Fibroblast of the aortic adventitia (primary cell): ENCODE measurements at regions not wholly inside any gene's neighbourhood (a gene's known extent, or its start where the extent isn't known, plus 50 kb on each side); places are given as distances from the start of the nearest gene placed in this dataset.

Experiments
- DNase-seq: peaks from one replicate; pipeline ENCODE4 v3.0.0-alpha.2; 2010; ENCODE audit warnings: low read depth
- H3K4me3 ChIP-seq: 2 replicates; pipeline ENCODE4 v1.5.1; 2011; ENCODE audit warnings: low read depth, mild to moderate bottlenecking, control low read depth, low read length, moderate library complexity
- CTCF ChIP-seq: IDR thresholded peaks from 2 replicates; pipeline ENCODE4 v1.5.1; 2011; ENCODE audit warnings: mild to moderate bottlenecking, low read length, control low read depth, inconsistent platforms; ENCODE audit not compliant: insufficient read depth

DNA sequence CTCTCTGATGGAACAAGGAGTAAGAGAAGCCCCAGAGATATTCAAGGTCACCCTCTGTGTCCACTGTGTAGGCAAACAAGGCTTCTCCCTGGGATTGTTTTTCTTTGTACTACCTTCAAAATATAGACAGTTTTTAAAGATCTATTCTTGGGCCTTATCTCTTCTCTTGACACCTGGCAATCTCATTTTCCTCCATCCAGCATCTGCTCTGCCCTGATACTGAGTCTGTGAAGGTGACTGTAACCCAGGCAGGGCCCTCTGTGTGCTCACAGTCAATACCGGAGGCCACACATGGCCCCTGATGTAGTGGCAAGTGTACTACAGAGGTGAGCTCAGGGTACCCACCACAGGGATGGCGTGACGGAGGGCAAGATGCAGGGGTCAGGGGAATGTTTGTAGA is 221.1 kb downstream of the SNX10 start:
- no peak for TF ChIP-seq CTCF
- DNase-seq, result no peak

DNA sequence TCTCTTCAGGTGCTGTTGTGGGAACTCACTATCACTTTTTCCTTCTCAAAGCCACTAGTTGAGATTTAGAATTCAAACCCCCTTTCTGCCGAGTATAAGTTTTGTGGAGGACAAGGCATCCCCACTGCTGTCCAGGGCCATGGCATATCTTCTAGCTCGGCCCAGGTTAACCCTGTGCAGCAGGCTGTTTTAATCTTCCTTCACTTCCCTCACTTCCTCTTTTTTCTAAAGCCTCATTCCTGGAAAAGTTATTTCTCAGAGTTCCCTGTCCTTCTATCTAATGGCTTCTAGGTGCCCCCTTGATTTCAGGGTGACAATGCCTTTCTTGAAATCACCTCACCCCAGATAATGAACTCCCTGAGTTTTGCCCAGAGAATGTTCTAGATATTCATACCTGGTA is 222.3 kb downstream of the SNX10 start:
- DNase-seq, result no peak
- no peak for TF ChIP-seq CTCF

More for the DNA sequence above, 221.1 kb downstream of the SNX10 start:
- H3K4me3 ChIP-seq, result no peak overlapping the region

GRCh38 chr7:26514633-26515032 is 223.0 kb downstream of the SNX10 start:
- no peak for TF ChIP-seq CTCF
- no peak for DNase-seq
- H3K4me3 ChIP-seq, result no peak overlapping the region

More for the DNA sequence above, 222.3 kb downstream of the SNX10 start:
- H3K4me3 ChIP-seq, result no peak overlapping the region

DNA sequence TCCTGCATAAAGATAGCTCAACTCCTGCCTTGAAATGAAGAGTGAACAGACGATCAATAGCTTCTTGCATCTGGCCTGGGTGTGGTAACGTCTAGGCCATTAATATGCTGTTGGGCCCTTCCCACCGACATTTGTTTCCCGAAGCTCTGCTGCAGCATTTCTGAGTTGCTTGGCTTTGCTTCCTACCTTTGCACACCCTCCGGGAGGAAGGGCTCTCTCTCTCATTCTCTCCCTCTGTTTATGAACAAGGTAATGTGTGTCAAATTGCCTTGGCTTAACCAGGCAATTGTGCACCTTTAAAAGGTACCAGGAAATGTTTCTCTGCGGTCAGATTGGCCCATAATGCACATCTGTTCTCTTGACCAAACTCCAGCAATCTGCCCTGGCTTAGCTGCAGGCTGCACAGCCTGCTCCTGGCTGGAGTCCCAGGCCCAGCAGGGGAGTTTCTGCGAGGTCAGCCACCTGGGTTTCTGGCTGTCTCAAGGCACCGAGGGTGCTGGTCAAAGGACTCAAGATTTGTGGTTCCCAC is 223.7 kb downstream of the SNX10 start:
- TF ChIP-seq CTCF, result no peak
- no peak overlapping the region for H3K4me3 ChIP-seq
- DNase-seq, result no peak

DNA sequence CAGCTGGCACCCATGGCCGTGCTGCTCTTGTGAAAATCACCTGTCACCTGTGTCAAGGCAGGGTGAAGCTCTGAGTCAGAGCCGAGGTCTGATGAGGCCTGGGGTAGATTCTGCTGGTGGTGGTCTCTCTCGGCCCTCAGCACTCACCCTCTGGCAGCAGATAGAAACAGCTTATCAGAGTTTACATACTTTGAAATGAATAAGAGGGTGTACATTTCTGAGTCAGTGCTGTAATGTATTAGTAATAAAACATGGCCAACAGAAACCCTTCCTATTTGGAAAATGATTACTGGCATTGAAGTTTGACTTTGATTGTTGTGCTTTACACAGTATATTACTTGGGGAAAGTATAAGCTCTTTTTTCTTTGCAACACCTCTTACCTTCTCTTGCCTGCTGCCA is 228.8 kb downstream of the SNX10 start:
- no peak for DNase-seq
- no peak for TF ChIP-seq CTCF
- H3K4me3 ChIP-seq, result no peak overlapping the region

GRCh38 chr7:26522633-26523032 is 231.0 kb downstream of the SNX10 start:
- H3K4me3 ChIP-seq, result no peak overlapping the region
- no peak for TF ChIP-seq CTCF

DNA sequence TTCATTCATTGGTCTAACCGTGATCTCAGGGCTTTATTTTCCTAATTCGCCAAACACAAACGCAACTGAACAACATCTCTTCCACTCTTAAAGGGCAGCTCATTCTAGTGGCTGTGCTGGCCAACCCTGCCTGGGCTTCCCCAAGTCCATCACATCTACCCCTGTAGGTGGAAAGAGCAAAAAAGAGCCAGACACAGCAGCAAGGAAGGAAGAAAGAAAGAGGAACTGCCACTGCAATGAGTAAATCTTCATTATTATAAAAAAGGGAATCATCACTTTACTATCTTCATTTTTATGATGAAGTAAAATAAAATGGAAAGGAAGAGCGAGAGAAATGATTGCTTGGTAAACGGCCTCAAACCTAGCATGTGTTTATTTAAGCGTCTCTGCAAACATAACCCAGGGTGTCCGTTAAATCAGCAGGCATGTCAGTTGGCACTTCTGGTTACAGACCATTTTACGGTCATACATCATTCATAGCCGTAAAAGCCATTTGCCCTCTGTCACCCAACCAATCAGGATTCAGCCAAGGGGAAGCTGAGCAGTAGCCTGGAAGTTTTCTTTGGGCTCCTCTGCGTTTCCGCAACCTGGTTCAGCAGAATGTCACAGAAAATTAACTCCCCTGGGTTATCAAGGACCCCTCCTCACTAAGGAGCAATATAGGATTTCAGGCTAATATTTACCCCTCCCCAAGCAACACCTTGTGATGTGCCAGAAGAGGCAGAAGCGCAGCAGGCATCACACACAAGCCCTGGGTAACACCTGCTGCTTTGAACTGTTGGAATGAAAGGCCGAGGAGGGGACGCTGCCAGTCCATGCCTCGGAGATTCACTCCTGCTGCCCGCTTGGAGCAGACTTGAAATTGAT is 234.0 kb downstream of the SNX10 start:
- H3K4me3 ChIP-seq, result no peak overlapping the region
- no peak for TF ChIP-seq CTCF
- no peak for DNase-seq

More at GRCh38 chr7:26522633-26523032, 231.0 kb downstream of the SNX10 start:
- no peak for DNase-seq
